Spleen (tissue), 11 donors: ENCODE measurements at regions not wholly inside any gene's neighbourhood (a gene's known extent, or its start where the extent isn't known, plus 50 kb on each side); places are given as distances from the start of the nearest gene placed in this dataset.

Source experiments
- DNase-seq: peaks from one replicate; pipeline ENCODE4 v3.0.0-alpha.2; 2020
- H3K27ac ChIP-seq, 8 donors: fragments of 200-600 bp; sonication (generic) in 7 of 8; 1 replicate in 4 of 8; 2 replicates in 4 of 8; pipeline versions ENCODE4 v1.5.0 to v1.8.0; 2016 to 2021; ENCODE audit warnings: inconsistent platforms in 4 of 8, mild to moderate bottlenecking in 4 of 8, moderate library complexity in 1 of 8
- H3K27me3 ChIP-seq, 7 donors: fragments of 200-600 bp; sonication (generic) in 6 of 7; replicated peaks in 1 of 7; 1 replicate in 4 of 7; 2 replicates in 3 of 7; pipeline versions ENCODE4 v1.5.0 to v1.8.0; 2016 to 2021; ENCODE audit warnings: inconsistent platforms in 3 of 7, mild to moderate bottlenecking in 1 of 7
- H3K36me3 ChIP-seq, 6 donors: fragments of 200-600 bp; sonication (generic) in 5 of 6; 1 replicate in 4 of 6; 2 replicates in 2 of 6; pipeline versions ENCODE4 v1.5.0 to v1.8.0; 2016 to 2021; ENCODE audit warnings: inconsistent platforms in 2 of 6
- H3K4me1 ChIP-seq, 6 donors: fragments of 200-600 bp; sonication (generic) in 5 of 6; 1 replicate in 3 of 6; 2 replicates in 3 of 6; pipeline versions ENCODE4 v1.5.0 to v1.8.0; 2016 to 2021; ENCODE audit warnings: inconsistent platforms in 3 of 6
- H3K4me3 ChIP-seq, 8 donors: fragments of 200-600 bp; sonication (generic) in 7 of 8; 1 replicate in 4 of 8; 2 replicates in 4 of 8; pipeline versions ENCODE4 v1.5.0 to v1.8.0; 2016 to 2021; ENCODE audit warnings: inconsistent platforms in 4 of 8, mild to moderate bottlenecking in 4 of 8, moderate library complexity in 2 of 8
- H3K9me3 ChIP-seq, 8 donors: fragments of 200-600 bp; sonication (generic) in 7 of 8; 1 replicate in 4 of 8; 2 replicates in 4 of 8; pipeline versions ENCODE4 v1.5.0 to v1.8.0; 2016 to 2021; ENCODE audit warnings: inconsistent platforms in 4 of 8
- CTCF ChIP-seq, 11 experiments: fragments of 200-600 bp in 7 of 11; fragments of 450-650 bp in 4 of 11; sonication (generic) in 4 of 11; IDR thresholded peaks in 8 of 11; conservative IDR thresholded peaks in 3 of 11; 1 replicate in 7 of 11; 2 replicates in 4 of 11; pipeline versions ENCODE4 v1.4.0 to v1.8.0; 2016 to 2021; ENCODE audit warnings: antibody characterized with exemption in 11 of 11, inconsistent platforms in 4 of 11, mild to moderate bottlenecking in 1 of 11
- POLR2A ChIP-seq, 3 donors: fragments of 450-650 bp; IDR thresholded peaks; one replicate each; pipeline ENCODE4 v1.5.1; 2017; ENCODE audit warnings: antibody characterized with exemption in 3 of 3, mild to moderate bottlenecking in 1 of 3
- POLR2AphosphoS5 ChIP-seq, 3 donors: sonication (generic); formaldehyde crosslinking; IDR thresholded peaks; one replicate each; pipeline ENCODE4 v1.5.1; 2017; ENCODE audit warnings: antibody characterized with exemption in 3 of 3
- WGBS, 5 donors: extraction: QIAGEN DNeasy Blood & Tissue Kit in 3 of 5; methylation state at CpG; one replicate each; pipeline versions ENCODE4 v1.1.5 to v1.1.7; 2013 to 2018; 5-methylcytosine and 5-hydroxymethylcytosine counted together
- intact Hi-C: fragments of 100-400 bp; cut with DNase I; formaldehyde crosslinking; loops from one replicate; pipeline ENCODE4 v1.15.0; 2023; ENCODE audit warnings: low total_unique reads
- donor health status: healthy with polysubstance abuse.
- donor health status: DM: no; HTN: no; CAD: no; lungs with moderate emphysema.
- donor health status: DM: no; HTN: no; CAD: no.
- donor health status: Bipolar disorder and iron deficiency.
- donor health status: healthy.
- donor health status: DM: no; HTN: no; CAD: no.
- donor health status: DM: yes; HTN: yes; CAD: no.

GRCh38 chr15:92272106-92272505, 121.6 kb upstream of the ST8SIA2 start:
- H3K4me3 ChIP-seq: no peak overlapping the region
- H3K36me3 ChIP-seq: no peaks in the 10 kb centered on the region
- no peaks in the 10 kb centered on the region for H3K4me1 ChIP-seq
- H3K27ac ChIP-seq: no peak overlapping the region
- no peaks in the 10 kb centered on the region for H3K9me3 ChIP-seq
- TF ChIP-seq CTCF (IDR thresholded peaks at IDR 0.05 in 8 of 11, conservative IDR thresholded peaks at IDR 0.05 in 3 of 11) (no peak), POLR2AphosphoS5 (IDR thresholded peaks at IDR 0.05) (no peak), POLR2A (IDR thresholded peaks at IDR 0.05) (no peak)
- WGBS, 5 donors: 86 to 90% (median 89%) methylated on average over 1 of the region's 1 CpG
- intact Hi-C loops: loop anchor here (10.0 kb wide), 1 partner anchor 443 kb away; no protein-coding TSS in a partner anchor
- peaks cover 0 to 21% (median 0%) of the 10 kb centered on the region in 7 donors for H3K27me3 ChIP-seq
- DNase-seq: no peak

DNA sequence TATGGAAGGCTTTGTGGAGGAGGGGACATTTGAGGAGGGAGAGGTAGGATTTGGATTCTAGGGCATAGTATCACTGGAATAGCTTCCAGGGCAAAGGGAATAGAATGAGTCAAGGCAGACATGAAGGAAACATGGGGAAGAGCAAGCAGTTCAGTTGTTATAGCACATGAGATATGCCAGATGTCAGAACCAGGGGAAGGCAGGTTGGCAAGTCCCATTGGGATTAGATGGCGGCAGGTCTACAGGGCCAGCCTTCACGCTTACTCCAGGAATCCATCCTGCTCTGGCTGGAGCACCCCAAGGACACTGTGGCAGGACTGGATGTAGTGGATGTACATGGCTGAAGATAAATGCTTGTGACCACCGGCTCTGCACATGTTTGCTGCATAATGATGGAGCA, 120.4 kb upstream of the ST8SIA2 start:
- no peak for TF ChIP-seq POLR2AphosphoS5 (IDR thresholded peaks at IDR 0.05)
- TF ChIP-seq CTCF (IDR thresholded peaks at IDR 0.05 in 8 of 11, conservative IDR thresholded peaks at IDR 0.05 in 3 of 11): no peak
- TF ChIP-seq POLR2A (IDR thresholded peaks at IDR 0.05): no peak
- Histone ChIP-seq H3K9me3 (no peaks in the 10 kb centered on the region), H3K4me3 (no peak overlapping the region), H3K27me3 (peaks cover 0 to 16% (median 0%) of the 10 kb centered on the region in 7 donors), H3K36me3 (no peaks in the 10 kb centered on the region), H3K4me1 (no peaks in the 10 kb centered on the region), H3K27ac (no peak overlapping the region)
- intact Hi-C loops: loop anchor here (10.0 kb wide), 1 partner anchor 442 kb away; no protein-coding TSS in a partner anchor
- 65 to 88% (median 81%) methylated on average over 3 of the region's 3 CpGs for WGBS, 5 donors
- DNase-seq: no peak

- 48 to 64% (median 50%) methylated on average over 6 of the region's 6 CpGs for WGBS, 5 donors
- no peaks in the 10 kb centered on the region for H3K36me3 ChIP-seq
- no peak for DNase-seq
- no peaks in the 10 kb centered on the region for H3K4me1 ChIP-seq
- no peak overlapping the region for H3K4me3 ChIP-seq
- peaks cover 0 to 13% (median 0%) of the 10 kb centered on the region in 7 donors for H3K27me3 ChIP-seq
- no peak overlapping the region for H3K27ac ChIP-seq
- intact Hi-C loops: loop anchor here (10.0 kb wide), 1 partner anchor 441 kb away; no protein-coding TSS in a partner anchor
- no peak for TF ChIP-seq POLR2AphosphoS5 (IDR thresholded peaks at IDR 0.05)
- TF ChIP-seq POLR2A (IDR thresholded peaks at IDR 0.05): no peak
- no peak for TF ChIP-seq CTCF (IDR thresholded peaks at IDR 0.05 in 8 of 11, conservative IDR thresholded peaks at IDR 0.05 in 3 of 11)
- H3K9me3 ChIP-seq: no peaks in the 10 kb centered on the region
Measured at GRCh38 chr15:92273723-92274122, 120.0 kb upstream of the ST8SIA2 start.

GRCh38 chr15:92277776-92278175, 115.9 kb upstream of the ST8SIA2 start:
- no peak overlapping the region for H3K27ac ChIP-seq
- peaks cover 0 to 8% (median 0%) of the 10 kb centered on the region in 7 donors for H3K27me3 ChIP-seq
- WGBS, 5 donors: 0 to 77% (median 57%) methylated on average over 1 of the region's 1 CpG
- H3K4me3 ChIP-seq: no peak overlapping the region
- DNase-seq: no peak
- H3K9me3 ChIP-seq: no peaks in the 10 kb centered on the region
- intact Hi-C loops: loop anchor here (10.0 kb wide), 1 partner anchor 437 kb away; no protein-coding TSS in a partner anchor
- no peaks in the 10 kb centered on the region for H3K4me1 ChIP-seq
- no peaks in the 10 kb centered on the region for H3K36me3 ChIP-seq
- no peak for TF ChIP-seq POLR2A (IDR thresholded peaks at IDR 0.05)
- peak in 2 of 11 experiments; percentile 20 to 32 for TF ChIP-seq CTCF (IDR thresholded peaks at IDR 0.05 in 8 of 11, conservative IDR thresholded peaks at IDR 0.05 in 3 of 11)
